ENCODE measurements at regions not wholly inside any gene's neighbourhood (a gene's known extent, or its start where the extent isn't known, plus 50 kb on each side); places are given as distances from the start of the nearest gene placed in this dataset.

DNA sequence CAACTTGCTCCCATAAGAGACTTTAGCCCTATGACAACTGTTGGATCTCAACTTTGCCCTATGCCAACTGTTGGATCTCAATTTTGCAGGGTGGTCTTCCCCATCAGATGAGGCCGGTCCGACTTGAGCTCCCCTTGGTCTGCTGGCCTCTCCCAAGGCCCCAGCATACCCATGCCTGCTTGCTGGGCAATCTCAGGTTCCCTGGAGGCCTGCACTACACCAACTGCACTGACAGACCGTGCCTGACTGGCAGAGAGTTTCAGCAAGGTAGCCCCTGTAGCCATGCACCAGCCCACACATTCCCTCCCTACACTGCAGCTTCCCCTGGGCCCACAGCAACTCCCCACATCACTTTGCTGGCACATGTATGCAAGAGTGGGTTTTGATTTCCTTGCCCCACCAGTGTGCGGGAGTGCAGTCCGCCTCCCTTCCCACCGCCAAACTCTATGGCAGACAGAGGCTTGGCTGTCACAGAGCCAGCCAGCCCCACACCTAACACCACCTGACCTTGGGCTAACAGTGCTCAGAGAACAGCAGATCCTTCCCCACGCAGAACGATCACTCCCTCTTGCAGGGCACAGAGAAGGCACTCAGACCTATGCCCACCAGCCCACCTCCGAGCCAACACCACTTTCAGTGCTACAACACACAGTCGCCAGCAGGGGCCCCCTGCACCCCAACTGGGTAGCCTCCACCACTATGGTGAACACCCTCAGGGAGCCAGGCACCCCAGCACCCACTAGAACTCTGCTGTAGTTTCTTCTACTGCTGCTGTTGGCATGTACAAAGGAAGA lies 279.9 kb upstream of the COX7C start:
- TF ChIP-seq TOE1 (CRISPR knock-in tag; IDR thresholded peaks at IDR 0.05) (no peak), MED1 (CRISPR knock-in tag; IDR thresholded peaks at IDR 0.05) (no peak), ZNF781 (CRISPR knock-in tag; IDR thresholded peaks at IDR 0.05; ENCODE audit: borderline replicate concordance, not compliant biosample characterization) (no peak), ZNF629 (CRISPR knock-in tag; conservative IDR thresholded peaks at IDR 0.05) (no peak), RXRA (CRISPR knock-in tag; IDR thresholded peaks at IDR 0.05) (no peak), ETV6 (CRISPR knock-in tag; conservative IDR thresholded peaks at IDR 0.05) (no peak), SIN3A (IDR thresholded peaks at IDR 0.05; ENCODE audit: borderline replicate concordance, low read depth, low read length) (no peak), GABPA (IDR thresholded peaks at IDR 0.05; ENCODE audit: low read depth, low read length) (no peak), GABPA (CRISPR knock-in tag; IDR thresholded peaks at IDR 0.05; ENCODE audit: low read depth) (no peak), ZNF709 (CRISPR knock-in tag; IDR thresholded peaks at IDR 0.05) (no peak), FOSL2 (CRISPR knock-in tag; IDR thresholded peaks at IDR 0.05) (no peak), PHF21A (CRISPR knock-in tag; IDR thresholded peaks at IDR 0.05) (no peak)
- TF ChIP-seq, protein P1, sequence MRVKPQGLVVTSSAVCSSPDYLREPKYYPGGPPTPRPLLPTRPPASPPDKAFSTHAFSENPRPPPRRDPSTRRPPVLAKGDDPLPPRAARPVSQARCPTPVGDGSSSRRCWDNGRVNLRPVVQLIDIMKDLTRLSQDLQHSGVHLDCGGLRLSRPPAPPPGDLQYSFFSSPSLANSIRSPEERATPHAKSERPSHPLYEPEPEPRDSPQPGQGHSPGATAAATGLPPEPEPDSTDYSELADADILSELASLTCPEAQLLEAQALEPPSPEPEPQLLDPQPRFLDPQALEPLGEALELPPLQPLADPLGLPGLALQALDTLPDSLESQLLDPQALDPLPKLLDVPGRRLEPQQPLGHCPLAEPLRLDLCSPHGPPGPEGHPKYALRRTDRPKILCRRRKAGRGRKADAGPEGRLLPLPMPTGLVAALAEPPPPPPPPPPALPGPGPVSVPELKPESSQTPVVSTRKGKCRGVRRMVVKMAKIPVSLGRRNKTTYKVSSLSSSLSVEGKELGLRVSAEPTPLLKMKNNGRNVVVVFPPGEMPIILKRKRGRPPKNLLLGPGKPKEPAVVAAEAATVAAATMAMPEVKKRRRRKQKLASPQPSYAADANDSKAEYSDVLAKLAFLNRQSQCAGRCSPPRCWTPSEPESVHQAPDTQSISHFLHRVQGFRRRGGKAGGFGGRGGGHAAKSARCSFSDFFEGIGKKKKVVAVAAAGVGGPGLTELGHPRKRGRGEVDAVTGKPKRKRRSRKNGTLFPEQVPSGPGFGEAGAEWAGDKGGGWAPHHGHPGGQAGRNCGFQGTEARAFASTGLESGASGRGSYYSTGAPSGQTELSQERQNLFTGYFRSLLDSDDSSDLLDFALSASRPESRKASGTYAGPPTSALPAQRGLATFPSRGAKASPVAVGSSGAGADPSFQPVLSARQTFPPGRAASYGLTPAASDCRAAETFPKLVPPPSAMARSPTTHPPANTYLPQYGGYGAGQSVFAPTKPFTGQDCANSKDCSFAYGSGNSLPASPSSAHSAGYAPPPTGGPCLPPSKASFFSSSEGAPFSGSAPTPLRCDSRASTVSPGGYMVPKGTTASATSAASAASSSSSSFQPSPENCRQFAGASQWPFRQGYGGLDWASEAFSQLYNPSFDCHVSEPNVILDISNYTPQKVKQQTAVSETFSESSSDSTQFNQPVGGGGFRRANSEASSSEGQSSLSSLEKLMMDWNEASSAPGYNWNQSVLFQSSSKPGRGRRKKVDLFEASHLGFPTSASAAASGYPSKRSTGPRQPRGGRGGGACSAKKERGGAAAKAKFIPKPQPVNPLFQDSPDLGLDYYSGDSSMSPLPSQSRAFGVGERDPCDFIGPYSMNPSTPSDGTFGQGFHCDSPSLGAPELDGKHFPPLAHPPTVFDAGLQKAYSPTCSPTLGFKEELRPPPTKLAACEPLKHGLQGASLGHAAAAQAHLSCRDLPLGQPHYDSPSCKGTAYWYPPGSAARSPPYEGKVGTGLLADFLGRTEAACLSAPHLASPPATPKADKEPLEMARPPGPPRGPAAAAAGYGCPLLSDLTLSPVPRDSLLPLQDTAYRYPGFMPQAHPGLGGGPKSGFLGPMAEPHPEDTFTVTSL (CRISPR knock-in tag; IDR thresholded peaks at IDR 0.05; ENCODE audit: borderline replicate concordance): no peak
- TF ChIP-seq, protein P2, sequence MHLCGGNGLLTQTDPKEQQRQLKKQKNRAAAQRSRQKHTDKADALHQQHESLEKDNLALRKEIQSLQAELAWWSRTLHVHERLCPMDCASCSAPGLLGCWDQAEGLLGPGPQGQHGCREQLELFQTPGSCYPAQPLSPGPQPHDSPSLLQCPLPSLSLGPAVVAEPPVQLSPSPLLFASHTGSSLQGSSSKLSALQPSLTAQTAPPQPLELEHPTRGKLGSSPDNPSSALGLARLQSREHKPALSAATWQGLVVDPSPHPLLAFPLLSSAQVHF (CRISPR knock-in tag; IDR thresholded peaks at IDR 0.05): no peak
- TF ChIP-seq, protein P3, sequence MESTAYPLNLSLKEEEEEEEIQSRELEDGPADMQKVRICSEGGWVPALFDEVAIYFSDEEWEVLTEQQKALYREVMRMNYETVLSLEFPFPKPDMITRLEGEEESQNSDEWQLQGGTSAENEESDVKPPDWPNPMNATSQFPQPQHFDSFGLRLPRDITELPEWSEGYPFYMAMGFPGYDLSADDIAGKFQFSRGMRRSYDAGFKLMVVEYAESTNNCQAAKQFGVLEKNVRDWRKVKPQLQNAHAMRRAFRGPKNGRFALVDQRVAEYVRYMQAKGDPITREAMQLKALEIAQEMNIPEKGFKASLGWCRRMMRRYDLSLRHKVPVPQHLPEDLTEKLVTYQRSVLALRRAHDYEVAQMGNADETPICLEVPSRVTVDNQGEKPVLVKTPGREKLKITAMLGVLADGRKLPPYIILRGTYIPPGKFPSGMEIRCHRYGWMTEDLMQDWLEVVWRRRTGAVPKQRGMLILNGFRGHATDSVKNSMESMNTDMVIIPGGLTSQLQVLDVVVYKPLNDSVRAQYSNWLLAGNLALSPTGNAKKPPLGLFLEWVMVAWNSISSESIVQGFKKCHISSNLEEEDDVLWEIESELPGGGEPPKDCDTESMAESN (CRISPR knock-in tag; conservative IDR thresholded peaks at IDR 0.05): no peak
- POLR2A ChIA-PET: no interaction called here
- CTCF ChIA-PET (ENCODE audit: low intra/inter-chr PET ratio, low total read pairs): no interaction called here

More for the DNA sequence above, 279.9 kb upstream of the COX7C start:
- Histone ChIP-seq H3K4me2 (ENCODE audit: low read depth, low read length) (no peak overlapping the region), H3K9ac (ENCODE audit: insufficient read depth, low read depth, low read length) (no peak overlapping the region), H3K27me3 (ENCODE audit: control insufficient read depth in 1 of 2, insufficient read depth in 2 of 2, low read length in 2 of 2) (0 out of 5 replicates have a peak, but pooled peaks cover 0 to 2% of the 10 kb centered on the region in 2 experiments), H2AFZ (ENCODE audit: low read length) (no peak overlapping the region), H3K9me3 (ENCODE audit: low read length) (no peaks in the 10 kb centered on the region), H3K4me1 (ENCODE audit: insufficient read depth, low read length) (no peaks in the 10 kb centered on the region), H3K79me2 (ENCODE audit: insufficient read depth, low read length) (no peaks in the 10 kb centered on the region), H4K20me1 (ENCODE audit: insufficient read depth, low read length) (no peaks in the 10 kb centered on the region), H3K27ac (ENCODE audit: extremely low read length, insufficient read depth, low read length) (no peak overlapping the region), H3K36me3 (replicated peaks in 1 of 2; ENCODE audit: control insufficient read depth in 1 of 2, insufficient read depth in 2 of 2, low read length in 2 of 2) (no peaks in the 10 kb centered on the region), H3K4me3 (replicated peaks in 1 of 3; ENCODE audit: insufficient read depth in 1 of 3, low read depth in 2 of 3, low read length in 3 of 3) (no peak overlapping the region)
- no peak for FAIRE-seq
- no TSS peak for BruUV-seq (replicated peaks)
- no peak for DNase-seq (ENCODE audit: low spot score)
- in situ Hi-C loops (cut with HindIII; ENCODE audit: extremely low pct_ligation_motif_present, low pct_unique_long_range_greater_than_20kb): no loop called here
- no peak for ATAC-seq
- intact Hi-C loops (cut with micrococcal nuclease; ENCODE audit: unreplicated experiment): no loop called here
- WGBS (ENCODE audit: low lambda C conversion rate): 51% methylated on average over 5 of the region's 10 CpGs

Measured in HepG2 (cell line).